K562 (cell line): ENCODE measurements at regions not wholly inside any gene's neighbourhood (a gene's known extent, or its start where the extent isn't known, plus 50 kb on each side); places are given as distances from the start of the nearest gene placed in this dataset.

Experiments used
- ATAC-seq: fragments of 200-7000 bp; cut with Tn5 transposase; 3 replicates; pipeline ENCODE4 v1.9.1; 2020; ENCODE audit warnings: moderate library complexity
- BruUV-seq: library from RNA; stranded (reverse); fragments of 400-500 nt; replicated peaks from 2 replicates; lab custom pipeline; 2021; lab: Mats Ljungman, UMichigan
- CTCF ChIA-PET: fragments of 300-600 bp; formaldehyde crosslinking; extraction: SDS; loops from one replicate; lab custom pipeline; 2021; ENCODE audit warnings: low intra/inter-chr PET ratio; lab: Yijun Ruan, JAX
- POLR2A ChIA-PET: fragments of 300-600, 350-650 bp; sonication (Branson Sonifier 250); formaldehyde crosslinking; extraction: SDS; loops from one replicate; lab custom pipeline; 2021; ENCODE audit warnings: antibody characterized with exemption, inconsistent platforms; lab: Yijun Ruan, JAX
- DNase-seq, 4 experiments: peaks; one replicate each; pipeline versions ENCODE4 v3.0.0 to v3.0.0-alpha.2; 2011 to 2018; ENCODE audit warnings: low spot score in 3 of 4, mixed read lengths in 3 of 4; ENCODE audit errors: extremely low read depth in 1 of 4
- FAIRE-seq: peaks from 2 replicates; lab custom pipeline; 2011; peaks lifted over from hg19 to GRCh38; lab: Jason Lieb, UNC
- H2AFZ ChIP-seq: 2 replicates; pipeline ENCODE4 v1.6.0; 2011; ENCODE audit warnings: low read depth, low read length, control low read depth, inconsistent platforms
- H3K27ac ChIP-seq: fragments of 200-600 bp; 3 replicates; pipeline ENCODE4 v1.8.0; 2011; ENCODE audit warnings: low read depth, mild to moderate bottlenecking, control low read depth, inconsistent platforms, low read length, moderate library complexity, mixed read lengths; ENCODE audit errors: extremely low read depth
- H3K27me3 ChIP-seq, 2 experiments: fragments of 300-600 bp in 1 of 2; 2 replicates in 1 of 2; 3 replicates in 1 of 2; pipeline versions ENCODE4 v1.6.0 to v1.8.0; 2011; ENCODE audit warnings: inconsistent platforms in 2 of 2, low read length in 2 of 2, mild to moderate bottlenecking in 1 of 2, mixed read lengths in 1 of 2, moderate library complexity in 1 of 2; ENCODE audit not compliant: control insufficient read depth in 2 of 2, insufficient read depth in 2 of 2
- H3K36me3 ChIP-seq: fragments of 300-600 bp; 3 replicates; pipeline ENCODE4 v1.8.0; 2011; ENCODE audit warnings: mild to moderate bottlenecking, low read length, inconsistent platforms; ENCODE audit not compliant: control insufficient read depth, insufficient read depth
- H3K4me1 ChIP-seq, 2 experiments: fragments of 200-600 bp in 1 of 2; replicated peaks in 1 of 2; 2 replicates in 1 of 2; 3 replicates in 1 of 2; pipeline versions ENCODE4 v1.5.1 to v1.8.0; 2011; ENCODE audit warnings: inconsistent platforms in 2 of 2, low read length in 2 of 2, mild to moderate bottlenecking in 1 of 2, mixed read lengths in 1 of 2, moderate library complexity in 1 of 2; ENCODE audit not compliant: control insufficient read depth in 2 of 2, insufficient read depth in 2 of 2
- H3K4me2 ChIP-seq: 2 replicates; pipeline ENCODE4 v1.6.1; 2011; ENCODE audit warnings: low read length, control low read depth, inconsistent platforms, mixed read lengths; ENCODE audit not compliant: insufficient read depth
- H3K4me3 ChIP-seq: fragments of 200-600 bp; sonication (generic), shearing (Covaris generic); 2 replicates; pipeline ENCODE4 v1.5.1; 2016; ENCODE audit warnings: control low read depth, inconsistent platforms
- H3K79me2 ChIP-seq: fragments of 200-600 bp; 3 replicates; pipeline ENCODE4 v1.8.0; 2011; ENCODE audit warnings: low read length, inconsistent platforms; ENCODE audit not compliant: control insufficient read depth, insufficient read depth
- H3K9ac ChIP-seq, 2 experiments: 2 replicates each; pipeline versions ENCODE4 v1.6.0 to v1.6.1; 2011; ENCODE audit warnings: low read depth in 2 of 2, low read length in 2 of 2, control low read depth in 1 of 2, inconsistent platforms in 1 of 2, mild to moderate bottlenecking in 1 of 2, mixed read lengths in 1 of 2; ENCODE audit not compliant: insufficient read depth in 1 of 2
- H3K9me1 ChIP-seq: one replicate; pipeline ENCODE4 v1.6.0; 2011; ENCODE audit warnings: inconsistent platforms, mild to moderate bottlenecking, low read length, moderate library complexity; ENCODE audit not compliant: control insufficient read depth, insufficient read depth
- H3K9me3 ChIP-seq: replicated peaks from 2 replicates; pipeline ENCODE4 v1.5.1; 2011; ENCODE audit warnings: low read depth, low read length, inconsistent platforms; ENCODE audit not compliant: control insufficient read depth, insufficient read depth
- H4K20me1 ChIP-seq: replicated peaks from 2 replicates; pipeline ENCODE4 v1.6.1; 2011; ENCODE audit warnings: low read length, inconsistent platforms, mixed read lengths; ENCODE audit not compliant: control insufficient read depth, insufficient read depth
- NRF1 ChIP-seq, 2 experiments: fragments of 450-650 bp; IDR thresholded peaks in 1 of 2; conservative IDR thresholded peaks in 1 of 2; 2 replicates each; pipeline ENCODE4 v1.6.1; 2014; ENCODE audit warnings: mild to moderate bottlenecking in 2 of 2
- ZKSCAN1 ChIP-seq: fragments of 150-350 bp; IDR thresholded peaks from 2 replicates; pipeline ENCODE4 v1.6.1; 2016; ENCODE audit warnings: low read depth, low read length
- ZNF24 ChIP-seq: fragments of 450-650 bp; IDR thresholded peaks from 2 replicates; pipeline ENCODE4 v1.6.1; 2016
- WGBS: fragments of 100-300 bp; shearing (Covaris generic); methylation state at CpG from one replicate; pipeline ENCODE4 v1.1.6; 2016; ENCODE audit warnings: low coverage, mixed read lengths; ENCODE audit not compliant: insufficient coverage; ENCODE audit errors: missing lambda C conversion rate; 5-methylcytosine and 5-hydroxymethylcytosine counted together
- in situ Hi-C: fragments of 300-500 bp; cut with MboI; formaldehyde crosslinking; loops from 4 replicates; pipeline ENCODE4 v1.15.0; 2018; ENCODE audit warnings: inconsistent platforms, mixed read lengths
- intact Hi-C: fragments of 100-400 bp; cut with micrococcal nuclease; formaldehyde crosslinking; loops from 2 replicates; pipeline ENCODE4 v1.14.2; 2022

DNA sequence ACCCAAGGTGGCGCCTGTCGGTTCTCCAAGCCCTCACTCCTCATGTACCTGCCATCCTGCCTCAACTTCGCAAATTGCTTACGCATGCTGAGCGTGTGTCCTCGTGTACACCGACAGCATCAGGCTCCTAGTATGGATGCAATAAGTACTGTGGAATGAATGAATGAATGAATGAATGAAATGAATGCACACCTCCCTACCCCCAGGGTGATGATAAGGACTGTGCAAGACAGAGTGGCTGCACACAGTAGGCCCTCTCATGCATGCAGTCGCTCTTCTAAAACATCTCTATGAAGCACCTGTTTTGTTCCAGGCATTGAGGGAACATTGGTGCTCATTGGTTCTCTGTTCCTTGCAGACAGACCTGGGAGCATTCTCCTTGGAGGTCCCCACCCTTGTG, 49.8 kb upstream of the H6PD start:
- ATAC-seq (no peak), DNase-seq (no peak), FAIRE-seq (no peak)
- Histone ChIP-seq H3K9me1 (no peaks in the 10 kb centered on the region), H2AFZ (no peak overlapping the region), H3K4me2 (no peak overlapping the region), H3K4me3 (no peak overlapping the region), H3K9me3 (no peaks in the 10 kb centered on the region; the same call in 1 of the 2 replicates), H3K27ac (no peak overlapping the region), H3K4me1 (peaks cover 0 to 15% of the 10 kb centered on the region in 2 experiments; a peak in 1 of 5 replicates), H3K36me3 (no peaks in the 10 kb centered on the region), H3K79me2 (no peaks in the 10 kb centered on the region), H3K9ac (no peak overlapping the region), H3K27me3 (peaks cover 22 to 52% of the 10 kb centered on the region in 2 experiments), H4K20me1 (0 out of 2 replicates have a peak, but pooled peaks cover 4% of the 10 kb centered on the region)
- TF ChIP-seq ZKSCAN1 (peak; percentile 85), NRF1 (conservative IDR thresholded peaks at IDR 0.05 in 1 of 2, IDR thresholded peaks at IDR 0.05 in 1 of 2) (no peak), ZNF24 (peak; percentile 92)
- BruUV-seq: no TSS peak
- in situ Hi-C loops: no loop called here
- ChIA-PET CTCF (no interaction called here), POLR2A (no interaction called here)
- 6% methylated on average over 8 of the region's 8 CpGs for WGBS
- intact Hi-C loops: no loop called here
